ENCODE measurements at regions not wholly inside any gene's neighbourhood (a gene's known extent, or its start where the extent isn't known, plus 50 kb on each side); places are given as distances from the start of the nearest gene placed in this dataset.

DNA sequence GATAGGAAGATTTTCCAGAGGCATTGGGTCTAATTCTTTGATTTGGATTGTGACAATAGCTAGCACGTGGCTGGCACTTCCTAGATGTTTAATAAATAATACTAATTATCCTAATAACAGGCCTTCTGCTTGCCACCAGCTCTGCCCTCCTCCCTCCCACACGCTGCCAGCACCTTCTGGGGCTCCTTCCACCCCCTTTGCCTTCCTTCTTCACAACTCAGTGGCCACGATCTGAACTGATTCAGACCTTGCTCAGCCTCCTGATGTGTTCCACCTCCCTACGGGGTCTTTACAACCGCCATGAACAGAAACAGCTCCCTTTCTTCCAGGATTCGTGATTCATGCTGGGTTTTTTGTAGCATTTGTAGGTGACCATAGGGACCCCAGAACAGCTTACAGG is 310.3 kb upstream of the HS6ST1 start:
- TF ChIP-seq, protein P1, sequence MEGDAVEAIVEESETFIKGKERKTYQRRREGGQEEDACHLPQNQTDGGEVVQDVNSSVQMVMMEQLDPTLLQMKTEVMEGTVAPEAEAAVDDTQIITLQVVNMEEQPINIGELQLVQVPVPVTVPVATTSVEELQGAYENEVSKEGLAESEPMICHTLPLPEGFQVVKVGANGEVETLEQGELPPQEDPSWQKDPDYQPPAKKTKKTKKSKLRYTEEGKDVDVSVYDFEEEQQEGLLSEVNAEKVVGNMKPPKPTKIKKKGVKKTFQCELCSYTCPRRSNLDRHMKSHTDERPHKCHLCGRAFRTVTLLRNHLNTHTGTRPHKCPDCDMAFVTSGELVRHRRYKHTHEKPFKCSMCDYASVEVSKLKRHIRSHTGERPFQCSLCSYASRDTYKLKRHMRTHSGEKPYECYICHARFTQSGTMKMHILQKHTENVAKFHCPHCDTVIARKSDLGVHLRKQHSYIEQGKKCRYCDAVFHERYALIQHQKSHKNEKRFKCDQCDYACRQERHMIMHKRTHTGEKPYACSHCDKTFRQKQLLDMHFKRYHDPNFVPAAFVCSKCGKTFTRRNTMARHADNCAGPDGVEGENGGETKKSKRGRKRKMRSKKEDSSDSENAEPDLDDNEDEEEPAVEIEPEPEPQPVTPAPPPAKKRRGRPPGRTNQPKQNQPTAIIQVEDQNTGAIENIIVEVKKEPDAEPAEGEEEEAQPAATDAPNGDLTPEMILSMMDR (IDR thresholded peaks at IDR 0.05): no peak
- TF ChIP-seq POLR2A (IDR thresholded peaks at IDR 0.05): no peak

Data from testis (tissue), 2 donors.